ENCODE measurements at regions not wholly inside any gene's neighbourhood (a gene's known extent, or its start where the extent isn't known, plus 50 kb on each side); places are given as distances from the start of the nearest gene placed in this dataset.

DNA sequence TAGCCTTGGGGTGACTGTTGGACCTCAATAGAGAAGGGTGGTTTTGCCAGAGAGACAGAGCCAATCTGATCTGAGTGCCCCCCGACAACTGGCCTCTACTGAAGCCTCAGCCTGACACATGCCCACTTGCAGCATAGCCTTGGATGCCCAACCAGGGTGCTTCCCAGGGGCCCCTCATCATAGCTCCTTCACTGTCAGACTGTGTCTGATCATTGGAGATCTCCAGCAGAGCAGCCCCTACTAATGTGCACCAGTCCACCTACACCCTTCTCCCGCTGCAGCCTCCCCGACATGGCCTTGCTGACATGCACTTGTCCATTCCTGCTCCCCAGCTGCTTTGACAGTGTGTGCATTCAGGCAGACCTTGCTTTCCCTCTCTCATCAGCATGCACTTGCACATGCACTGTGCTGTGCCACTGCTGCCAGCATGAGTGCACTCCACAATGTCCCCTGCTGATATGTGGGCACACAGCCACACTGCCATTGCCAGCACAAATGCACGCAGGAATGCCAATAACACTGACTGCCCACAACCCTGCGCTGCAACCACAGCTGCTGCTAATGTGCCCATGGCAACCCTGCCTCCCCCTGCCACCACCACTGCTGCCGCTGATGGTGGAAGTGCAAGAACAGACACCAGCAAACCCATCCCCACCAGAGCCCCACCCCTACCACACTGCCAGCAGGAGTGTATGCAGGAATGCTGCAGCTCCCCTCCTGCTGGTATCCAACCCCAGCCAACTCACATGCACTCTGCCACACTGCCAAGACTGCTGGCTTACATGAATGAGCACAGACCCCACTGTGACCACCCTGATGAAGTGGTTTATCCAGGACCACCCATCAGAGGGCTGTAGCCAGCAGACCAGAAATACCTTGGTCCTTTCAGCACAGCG is 68.1 kb upstream of the ZMAT1 start:
- ATAC-seq, result peak; percentile 28
- no peak for TF ChIP-seq POLR2A (IDR thresholded peaks at IDR 0.05)
- TF ChIP-seq, protein P1, sequence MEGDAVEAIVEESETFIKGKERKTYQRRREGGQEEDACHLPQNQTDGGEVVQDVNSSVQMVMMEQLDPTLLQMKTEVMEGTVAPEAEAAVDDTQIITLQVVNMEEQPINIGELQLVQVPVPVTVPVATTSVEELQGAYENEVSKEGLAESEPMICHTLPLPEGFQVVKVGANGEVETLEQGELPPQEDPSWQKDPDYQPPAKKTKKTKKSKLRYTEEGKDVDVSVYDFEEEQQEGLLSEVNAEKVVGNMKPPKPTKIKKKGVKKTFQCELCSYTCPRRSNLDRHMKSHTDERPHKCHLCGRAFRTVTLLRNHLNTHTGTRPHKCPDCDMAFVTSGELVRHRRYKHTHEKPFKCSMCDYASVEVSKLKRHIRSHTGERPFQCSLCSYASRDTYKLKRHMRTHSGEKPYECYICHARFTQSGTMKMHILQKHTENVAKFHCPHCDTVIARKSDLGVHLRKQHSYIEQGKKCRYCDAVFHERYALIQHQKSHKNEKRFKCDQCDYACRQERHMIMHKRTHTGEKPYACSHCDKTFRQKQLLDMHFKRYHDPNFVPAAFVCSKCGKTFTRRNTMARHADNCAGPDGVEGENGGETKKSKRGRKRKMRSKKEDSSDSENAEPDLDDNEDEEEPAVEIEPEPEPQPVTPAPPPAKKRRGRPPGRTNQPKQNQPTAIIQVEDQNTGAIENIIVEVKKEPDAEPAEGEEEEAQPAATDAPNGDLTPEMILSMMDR (IDR thresholded peaks at IDR 0.05), result no peak
- no peak for TF ChIP-seq EP300 (IDR thresholded peaks at IDR 0.05)
- no peak for TF ChIP-seq POLR2AphosphoS5 (IDR thresholded peaks at IDR 0.05)
- Histone ChIP-seq H3K27ac (no peak overlapping the region), H3K4me3 (no peak overlapping the region), H3K36me3 (no peaks in the 10 kb centered on the region), H3K4me1 (no peaks in the 10 kb centered on the region), H3K9me3 (no peaks in the 10 kb centered on the region), H3K27me3 (no peaks in the 10 kb centered on the region)
- WGBS, 2 donors (ENCODE audit: low coverage in 1 of 2), result 83% methylated on average over 1 of the region's 7 CpGs; no CpG with 5 or more reads in 1 of the 2 donors

DNA sequence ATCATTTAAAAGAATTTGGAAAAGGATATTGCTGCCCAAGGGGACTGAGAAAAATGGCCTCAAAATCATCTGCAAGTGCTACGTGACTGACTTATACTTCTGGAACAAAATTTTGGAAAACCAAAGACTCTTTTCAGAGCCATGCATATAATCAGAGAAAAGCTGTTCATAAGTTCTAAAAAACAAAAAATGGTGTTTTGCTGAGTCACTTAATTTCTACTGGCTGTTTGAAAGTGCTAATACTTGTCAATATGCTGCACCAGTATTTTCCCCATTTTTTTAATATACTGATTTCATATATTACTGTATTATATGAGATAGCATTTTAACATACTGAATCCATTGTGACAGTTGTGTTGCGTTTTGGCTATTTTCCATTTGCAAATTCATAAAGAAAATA is 61.5 kb upstream of the ZMAT1 start:
- Histone ChIP-seq H3K9me3 (no peaks in the 10 kb centered on the region), H3K27me3 (no peaks in the 10 kb centered on the region), H3K4me1 (no peaks in the 10 kb centered on the region), H3K27ac (no peak overlapping the region), H3K4me3 (no peak overlapping the region), H3K36me3 (no peaks in the 10 kb centered on the region)
- TF ChIP-seq EP300 (IDR thresholded peaks at IDR 0.05), result no peak
- TF ChIP-seq POLR2AphosphoS5 (IDR thresholded peaks at IDR 0.05), result no peak
- TF ChIP-seq, protein P1 (IDR thresholded peaks at IDR 0.05), result no peak
- TF ChIP-seq POLR2A (IDR thresholded peaks at IDR 0.05), result no peak
- 82 to 89% methylated on average over 2 of the region's 2 CpGs for WGBS, 2 donors (ENCODE audit: low coverage in 1 of 2)
- ATAC-seq, result no peak

DNA sequence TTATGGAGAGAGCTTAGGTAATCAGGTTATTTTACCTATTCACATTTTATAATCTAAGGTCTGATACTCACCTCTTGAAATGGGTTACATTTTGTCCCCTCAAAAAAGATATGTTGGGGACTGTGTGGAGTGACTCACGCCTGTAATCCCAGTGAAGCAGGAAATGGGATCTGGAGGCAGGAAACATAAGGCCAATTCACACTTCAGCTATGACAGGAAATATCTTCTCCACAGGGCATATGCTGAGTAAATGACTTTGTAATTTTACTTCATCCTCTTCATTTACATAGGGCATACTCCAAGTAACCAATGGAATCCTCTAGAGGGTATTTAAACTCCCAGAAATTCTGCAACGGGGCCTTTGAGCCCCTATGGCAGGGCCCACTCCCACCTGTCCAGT is 54.8 kb upstream of the ZMAT1 start:
- Histone ChIP-seq H3K27me3 (no peaks in the 10 kb centered on the region), H3K4me1 (no peaks in the 10 kb centered on the region), H3K27ac (no peak overlapping the region), H3K9me3 (no peaks in the 10 kb centered on the region), H3K4me3 (no peak overlapping the region), H3K36me3 (no peaks in the 10 kb centered on the region)
- TF ChIP-seq, protein P1 (IDR thresholded peaks at IDR 0.05), result no peak
- 67% methylated on average over 1 of the region's 2 CpGs; no CpG with 5 or more reads in 1 of the 2 donors for WGBS, 2 donors (ENCODE audit: low coverage in 1 of 2)
- no peak for ATAC-seq
